AG08395 (cell line): ENCODE measurements at regions not wholly inside any gene's neighbourhood (a gene's known extent, or its start where the extent isn't known, plus 50 kb on each side); places are given as distances from the start of the nearest gene placed in this dataset.
"Not testable (repeated sequence)": the region's sequence is repeated elsewhere in the genome, so short reads cannot be mapped to it uniquely, and the experiment has no call there.

Experiments
- DNase-seq: peaks from one replicate; pipeline ENCODE4 v3.0.0; 2012; ENCODE audit warnings: mixed read lengths, low spot score

DNA sequence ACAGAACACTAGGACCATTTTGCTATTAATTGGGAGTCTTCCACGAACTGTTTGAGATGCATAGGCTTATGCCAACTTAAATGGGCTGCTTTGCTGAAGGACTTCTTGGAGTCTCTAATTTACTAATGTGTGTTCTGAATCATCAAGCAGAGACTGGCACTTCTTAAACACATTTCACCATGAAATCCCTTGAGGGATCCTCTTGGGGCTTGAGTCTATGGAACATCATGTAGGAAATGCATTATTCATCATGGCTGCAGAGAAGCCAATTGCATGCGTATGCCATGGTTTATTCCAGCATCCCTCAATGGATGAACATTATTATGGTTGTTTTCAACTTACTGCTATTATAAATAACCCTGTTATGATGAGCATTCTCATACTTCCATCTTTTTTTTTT, 73.4 kb downstream of the FGD2 start:
- no peak for DNase-seq

DNA sequence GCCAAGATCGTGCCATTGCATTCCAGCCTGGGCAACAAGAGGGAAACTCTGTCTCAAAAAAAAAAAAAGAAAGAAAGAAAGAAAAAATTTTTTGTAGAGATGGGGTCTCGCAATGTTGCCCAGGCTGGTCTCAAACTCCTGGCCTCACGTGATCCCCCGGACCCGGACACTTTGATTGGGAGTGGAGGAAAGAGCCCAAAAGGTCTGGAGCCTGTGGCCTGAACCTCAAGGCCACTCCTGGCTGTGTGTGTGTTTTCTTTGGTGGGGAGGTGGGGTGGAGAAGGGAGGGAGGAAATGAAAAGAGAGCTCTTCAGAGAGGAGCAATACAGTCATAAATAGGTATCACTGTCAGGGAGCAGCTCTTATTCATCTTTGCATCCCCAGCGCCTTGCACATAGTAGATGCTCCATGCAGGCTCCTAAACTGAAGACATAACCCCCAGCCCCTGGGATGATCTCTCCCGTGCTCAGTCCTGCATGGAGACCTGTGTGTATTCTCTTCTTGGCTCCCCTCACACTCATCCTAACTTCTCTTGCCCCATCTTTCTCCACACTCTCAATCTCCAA, 75.7 kb downstream of the FGD2 start:
- DNase-seq, result no peak

DNA sequence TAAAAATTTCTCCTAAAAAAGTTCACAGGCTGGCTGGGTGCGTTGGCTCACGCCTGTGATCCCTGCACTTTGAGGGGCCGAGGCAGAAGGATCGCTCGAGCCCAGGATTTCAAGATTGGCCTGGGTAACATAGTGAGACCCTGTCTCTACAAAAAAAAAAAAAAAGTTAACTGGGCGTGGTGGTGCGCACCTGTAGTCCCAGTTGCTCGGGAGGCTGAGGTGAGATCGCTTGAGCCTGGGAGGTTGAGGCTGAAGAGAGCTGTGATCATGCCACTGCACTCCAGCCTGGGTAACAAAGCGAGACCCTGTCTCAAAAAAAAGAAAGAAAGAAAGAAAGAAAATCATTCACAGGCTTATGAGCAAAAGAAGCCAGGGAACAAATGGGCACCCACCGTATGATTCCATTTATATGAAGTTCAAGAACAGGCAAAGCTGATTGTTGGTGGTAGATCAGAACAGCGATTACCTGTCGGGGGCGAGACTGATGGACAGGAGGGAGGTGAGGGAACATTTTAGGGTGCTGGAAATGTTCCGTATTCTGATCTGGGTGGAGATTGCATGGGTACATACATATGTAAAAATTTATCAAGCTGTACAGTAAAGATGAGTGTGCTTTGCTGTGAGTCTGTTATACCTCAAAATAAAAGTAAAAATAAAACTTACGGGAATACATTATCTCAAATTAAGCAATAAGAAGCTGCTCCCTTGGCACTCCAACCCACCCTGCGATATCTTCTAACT, 77.1 kb downstream of the FGD2 start:
- DNase-seq, result no peak

DNA sequence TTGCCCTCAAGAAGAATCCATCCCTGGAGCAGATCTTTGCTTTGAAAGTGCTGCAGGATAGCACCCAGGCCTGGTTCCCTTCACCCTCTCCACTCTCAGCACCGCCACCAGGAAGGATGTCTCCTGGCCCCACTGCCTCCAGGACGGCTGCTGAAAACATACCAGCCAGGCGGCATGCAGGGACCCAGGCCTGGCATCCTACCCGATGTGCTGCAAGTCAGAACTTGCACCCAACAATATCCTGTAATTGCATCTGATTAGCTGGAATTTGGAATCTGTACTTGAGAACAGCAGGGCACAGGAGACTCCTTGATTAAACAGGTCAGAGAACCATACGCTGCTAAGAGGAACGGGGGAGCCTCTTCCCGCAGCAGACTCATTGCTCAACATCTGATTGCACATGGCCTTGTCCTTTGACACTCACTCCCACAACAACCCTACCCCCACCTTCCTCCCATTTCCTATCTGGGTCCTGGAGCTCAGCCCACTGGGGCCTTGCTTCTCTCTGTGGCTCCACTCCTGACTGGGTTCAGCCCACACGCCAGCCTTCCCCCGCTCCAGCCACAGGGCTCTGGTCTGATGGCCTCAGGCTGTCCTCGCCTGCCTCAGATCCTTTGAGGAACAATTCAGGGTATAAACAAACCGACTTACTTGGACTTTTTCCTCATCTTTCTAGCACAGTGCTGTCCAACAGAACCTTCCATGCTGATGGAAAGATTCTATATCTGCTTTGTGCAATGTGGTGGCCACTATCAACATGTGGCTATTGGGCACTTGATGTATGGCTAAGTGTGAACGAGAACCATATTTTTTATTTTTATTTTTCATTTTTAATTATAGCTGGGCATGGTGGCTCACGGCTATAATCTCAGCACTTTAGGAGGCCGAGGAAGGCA, 78.0 kb downstream of the FGD2 start:
- DNase-seq, result peak; percentile 59

DNA sequence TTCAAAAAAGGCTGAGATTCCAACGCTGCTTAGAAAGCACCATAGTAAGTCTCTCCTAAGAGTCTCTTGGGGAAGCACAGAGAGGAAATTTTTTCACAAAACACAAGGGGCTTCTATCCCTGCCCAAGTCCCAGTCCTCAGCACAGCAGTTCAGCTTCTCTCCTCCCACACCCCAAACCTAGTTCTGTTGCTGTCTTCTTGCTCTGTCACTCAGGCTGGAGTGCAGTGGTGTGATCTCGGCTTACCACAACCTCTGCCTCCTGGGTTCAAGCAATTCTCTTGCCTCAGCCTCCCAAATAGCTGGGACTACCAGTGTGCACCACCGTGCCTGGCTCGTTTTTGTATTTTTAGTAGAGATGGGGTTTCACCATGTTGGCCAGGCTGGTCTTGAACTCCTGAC, 79.2 kb downstream of the FGD2 start:
- DNase-seq, result not testable (repeated sequence)

DNA sequence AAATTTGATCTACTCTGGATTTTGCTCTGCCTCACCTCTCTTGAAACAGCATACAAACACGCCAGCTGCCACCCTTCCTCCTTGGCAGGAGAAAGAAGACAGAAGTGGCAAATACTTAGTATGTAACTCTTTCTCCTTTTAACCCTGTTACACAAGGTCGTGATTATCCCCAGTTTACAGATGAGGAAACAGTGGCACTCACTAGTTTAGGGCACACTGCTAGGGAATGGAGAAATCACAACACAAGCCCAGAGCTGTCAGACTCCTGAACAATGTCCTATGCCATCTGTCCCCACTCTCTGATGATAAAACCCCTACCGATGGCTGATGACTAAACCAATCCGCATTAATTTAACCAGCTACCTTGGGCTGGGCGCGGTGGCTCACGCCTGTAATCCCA, 79.7 kb downstream of the FGD2 start:
- DNase-seq, result no peak

DNA sequence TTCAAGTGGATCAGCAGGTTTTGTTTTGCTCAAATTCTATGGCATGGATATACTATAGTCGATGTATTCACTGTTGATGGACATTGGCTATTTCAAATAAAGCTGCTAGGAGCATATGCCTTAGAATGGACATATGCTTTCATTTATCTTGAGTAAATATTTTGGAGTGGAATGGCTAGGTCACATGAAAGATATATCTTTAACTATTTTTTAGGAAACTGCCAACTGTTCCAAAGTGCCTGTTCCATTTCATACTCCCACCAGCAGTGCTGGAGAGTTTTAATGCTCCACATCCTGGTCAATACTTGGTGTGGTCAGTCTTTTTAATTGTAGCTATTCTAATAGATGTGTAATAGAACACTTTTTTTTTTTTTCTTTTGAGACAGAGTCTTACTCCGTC, 81.1 kb upstream of the PIM1 start:
- no peak for DNase-seq

DNA sequence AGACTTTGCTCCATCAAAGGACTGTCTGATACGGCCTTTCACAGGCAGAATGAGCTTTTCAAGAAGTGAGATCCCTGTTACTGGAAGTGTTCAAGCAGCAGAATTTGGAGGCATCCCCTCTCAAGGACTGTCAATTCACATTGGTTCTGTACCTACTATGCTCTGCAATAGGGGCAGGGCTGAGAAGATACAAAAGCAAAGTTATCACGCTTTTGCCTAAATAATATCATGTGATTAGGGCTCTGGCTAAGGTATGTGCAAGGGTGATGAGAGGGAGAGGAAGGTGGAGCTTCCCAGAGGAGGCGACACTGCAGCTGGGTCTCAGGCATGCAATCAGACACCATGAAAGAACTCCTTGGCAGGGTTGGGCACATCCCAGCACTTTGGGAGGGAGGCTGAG, 80.2 kb upstream of the PIM1 start:
- no peak for DNase-seq

DNA sequence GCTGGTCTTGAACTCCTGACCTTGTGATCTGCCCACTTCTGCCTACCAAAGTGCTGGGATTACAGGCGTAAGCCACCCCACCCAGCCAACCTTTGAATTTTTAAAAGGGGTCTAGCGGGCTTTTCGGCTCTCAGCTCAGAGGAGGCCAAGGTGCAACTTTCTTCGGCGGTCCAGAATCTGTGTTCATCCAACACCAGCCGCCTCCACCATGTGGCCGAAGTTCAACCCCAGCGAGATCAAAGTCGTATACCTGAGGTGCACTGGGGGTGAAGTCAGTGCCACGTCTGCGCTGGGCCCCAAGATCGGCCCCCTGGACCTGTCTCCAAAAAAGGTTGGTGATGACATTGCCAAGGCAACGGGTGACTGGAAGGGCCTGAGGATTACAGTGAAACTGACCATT, 78.8 kb upstream of the PIM1 start:
- not testable (repeated sequence) for DNase-seq

DNA sequence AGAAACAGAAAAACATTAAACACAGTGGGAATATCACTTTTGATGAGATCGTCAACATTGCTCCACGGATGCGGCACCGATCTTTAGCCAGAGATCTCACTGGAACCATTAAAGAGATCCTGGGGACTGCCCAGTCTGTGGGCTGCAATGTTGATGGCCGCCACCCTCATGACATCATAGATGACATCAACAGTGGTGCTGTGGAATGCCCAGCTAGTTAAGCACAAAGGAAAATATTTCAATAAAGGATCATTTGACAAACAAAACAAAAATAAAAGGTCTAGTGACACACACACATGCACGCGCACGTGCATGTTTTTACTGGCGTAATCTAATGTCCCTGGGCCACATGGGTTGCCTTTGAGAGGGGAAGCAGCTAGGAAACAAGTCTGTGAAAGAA, 78.4 kb upstream of the PIM1 start:
- DNase-seq, result not testable (repeated sequence)

DNA sequence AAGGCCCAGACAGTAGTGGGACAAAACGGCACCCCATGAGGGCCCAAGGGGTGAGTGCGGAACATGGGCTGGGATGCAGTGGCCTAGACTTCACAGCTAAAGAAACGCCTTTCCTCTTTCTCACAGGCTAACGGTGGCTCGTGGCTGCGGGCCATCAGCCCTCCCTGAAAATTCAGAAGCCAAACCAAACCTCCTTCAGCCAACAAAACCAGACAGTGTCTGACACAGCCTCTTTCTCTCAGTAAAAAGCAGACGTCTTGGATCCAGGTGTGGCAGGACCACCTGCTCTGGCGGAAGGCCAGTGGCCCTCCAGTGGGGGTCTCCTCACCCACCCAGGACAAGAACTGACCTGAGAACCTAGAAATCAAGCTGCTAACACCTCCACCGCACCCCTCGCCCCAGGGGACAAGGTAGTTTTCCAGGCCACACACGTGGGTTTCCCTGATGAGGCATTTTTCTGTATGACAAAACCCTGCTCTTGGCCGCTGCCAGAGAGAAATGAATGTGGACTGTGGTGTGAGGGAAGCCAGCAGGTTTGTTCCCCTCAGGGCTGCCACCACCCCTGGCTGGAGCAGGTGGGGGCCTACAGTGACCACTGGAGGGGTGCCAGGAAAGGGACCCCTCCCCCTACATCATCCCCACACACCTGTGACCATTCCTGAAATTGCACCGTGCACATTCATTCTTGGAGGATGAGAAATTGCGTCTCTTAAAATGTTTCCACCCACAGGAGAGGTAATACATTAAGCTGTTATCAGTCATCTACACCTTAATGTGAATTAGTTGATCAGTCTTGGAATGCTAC, 76.8 kb upstream of the PIM1 start:
- DNase-seq, result no peak

DNA sequence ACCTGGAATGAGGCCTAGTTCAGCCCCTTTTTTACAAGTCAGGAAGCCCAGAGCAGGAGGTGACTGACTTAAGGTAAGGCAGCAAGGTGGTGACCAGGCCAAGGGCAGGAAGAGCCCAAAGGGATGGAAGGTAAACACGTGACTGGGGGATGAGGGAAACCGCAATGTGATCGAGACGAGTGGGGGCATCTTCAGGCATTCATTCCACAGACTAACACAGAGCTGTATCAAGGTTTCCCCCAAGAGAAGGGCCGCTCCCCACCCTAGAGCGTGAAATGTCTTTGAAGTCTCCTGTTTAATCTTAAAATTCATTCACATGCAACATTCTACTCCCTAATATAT, 76.3 kb upstream of the PIM1 start:
- no peak for DNase-seq

DNA sequence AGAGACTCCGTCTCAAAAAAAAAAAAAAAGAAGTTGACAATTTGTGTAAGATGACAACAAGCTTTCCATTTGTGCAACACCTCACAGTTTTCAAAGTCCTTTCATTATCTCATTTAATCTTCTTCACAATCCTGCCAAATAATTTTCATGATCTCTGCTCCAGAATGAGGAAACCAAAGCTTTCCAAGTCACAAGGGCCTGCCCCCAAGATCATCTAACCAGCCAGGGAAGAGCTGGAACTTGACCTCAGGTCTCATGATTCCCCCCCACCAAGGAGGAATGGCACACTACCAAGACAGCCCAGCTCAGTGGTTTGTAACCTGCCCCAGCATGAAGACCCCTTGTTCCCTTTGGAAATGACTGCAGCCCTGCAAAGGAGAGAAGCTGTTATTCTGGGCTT, 74.0 kb upstream of the PIM1 start:
- DNase-seq, result no peak

DNA sequence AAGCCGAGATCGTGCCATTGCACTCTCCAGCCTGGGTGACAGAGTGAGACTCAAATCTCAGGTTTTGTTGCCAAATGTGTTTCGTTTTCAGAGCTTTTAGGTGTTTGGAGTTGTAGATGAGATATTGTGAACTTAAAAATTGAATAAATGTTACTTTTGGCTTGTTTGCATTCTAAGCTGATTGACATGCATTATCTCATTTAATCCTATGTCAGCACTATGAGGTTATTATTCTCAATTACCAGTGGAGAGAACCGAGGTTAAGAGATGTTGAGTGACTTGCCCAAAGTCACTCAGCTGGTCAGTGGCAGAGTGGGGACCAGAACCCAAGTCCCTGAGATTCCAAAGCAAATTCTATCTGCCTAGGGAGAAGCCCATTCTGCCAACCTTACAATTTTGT, 72.6 kb upstream of the PIM1 start:
- DNase-seq, result no peak

DNA sequence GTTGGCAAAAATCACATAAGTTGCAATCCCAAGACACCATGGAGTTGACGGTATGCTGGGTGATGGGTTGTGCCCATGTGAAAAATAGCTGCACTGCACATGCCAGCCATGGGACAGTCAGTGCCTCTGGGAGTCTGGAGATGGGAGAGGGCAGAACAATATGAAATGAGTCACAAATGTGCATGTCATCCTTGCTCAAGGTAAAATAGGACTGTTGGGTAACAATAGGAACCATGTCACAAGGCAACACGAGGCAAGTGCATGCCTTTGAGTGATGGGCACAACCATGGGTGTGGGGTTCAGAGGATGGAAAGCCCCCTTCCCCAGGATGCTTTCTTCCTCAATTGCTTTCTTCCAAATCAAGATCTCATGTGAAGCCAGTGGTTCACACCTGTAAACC, 70.5 kb upstream of the PIM1 start:
- DNase-seq, result no peak

DNA sequence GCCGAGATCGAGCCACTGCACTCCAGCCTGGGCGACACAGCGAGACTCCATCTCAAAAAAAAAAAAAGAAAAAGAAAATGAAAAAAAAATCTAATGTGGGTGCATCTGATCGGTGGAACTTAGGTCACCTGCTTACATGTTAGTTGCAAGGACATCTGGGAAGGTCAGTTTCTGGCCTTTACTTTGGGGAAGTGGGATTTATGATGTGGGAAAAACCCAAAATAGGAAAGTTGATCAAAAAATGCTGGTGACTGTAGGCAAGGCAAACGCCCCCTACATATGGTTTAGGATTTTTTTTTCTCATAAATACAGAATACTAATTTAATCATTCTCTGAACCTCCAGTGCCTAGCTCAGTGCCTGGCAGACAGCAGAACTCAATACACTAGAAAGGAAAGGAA, 69.2 kb upstream of the PIM1 start:
- no peak for DNase-seq

DNA sequence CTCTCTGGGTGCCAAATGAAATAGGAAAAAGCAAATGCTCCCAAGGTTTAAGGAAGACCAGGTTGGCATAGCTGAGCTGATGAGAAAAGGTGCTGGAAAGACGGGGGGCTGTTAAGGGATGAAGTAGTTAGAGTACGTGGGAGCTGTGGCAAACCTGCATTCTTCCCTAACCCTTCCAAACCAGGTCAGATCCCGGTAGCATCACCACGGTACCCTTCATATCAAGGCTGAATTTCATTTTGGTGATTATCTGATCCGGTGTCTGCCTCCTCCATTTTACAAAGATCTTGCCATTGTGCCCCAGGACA, 68.0 kb upstream of the PIM1 start:
- DNase-seq, result no peak

DNA sequence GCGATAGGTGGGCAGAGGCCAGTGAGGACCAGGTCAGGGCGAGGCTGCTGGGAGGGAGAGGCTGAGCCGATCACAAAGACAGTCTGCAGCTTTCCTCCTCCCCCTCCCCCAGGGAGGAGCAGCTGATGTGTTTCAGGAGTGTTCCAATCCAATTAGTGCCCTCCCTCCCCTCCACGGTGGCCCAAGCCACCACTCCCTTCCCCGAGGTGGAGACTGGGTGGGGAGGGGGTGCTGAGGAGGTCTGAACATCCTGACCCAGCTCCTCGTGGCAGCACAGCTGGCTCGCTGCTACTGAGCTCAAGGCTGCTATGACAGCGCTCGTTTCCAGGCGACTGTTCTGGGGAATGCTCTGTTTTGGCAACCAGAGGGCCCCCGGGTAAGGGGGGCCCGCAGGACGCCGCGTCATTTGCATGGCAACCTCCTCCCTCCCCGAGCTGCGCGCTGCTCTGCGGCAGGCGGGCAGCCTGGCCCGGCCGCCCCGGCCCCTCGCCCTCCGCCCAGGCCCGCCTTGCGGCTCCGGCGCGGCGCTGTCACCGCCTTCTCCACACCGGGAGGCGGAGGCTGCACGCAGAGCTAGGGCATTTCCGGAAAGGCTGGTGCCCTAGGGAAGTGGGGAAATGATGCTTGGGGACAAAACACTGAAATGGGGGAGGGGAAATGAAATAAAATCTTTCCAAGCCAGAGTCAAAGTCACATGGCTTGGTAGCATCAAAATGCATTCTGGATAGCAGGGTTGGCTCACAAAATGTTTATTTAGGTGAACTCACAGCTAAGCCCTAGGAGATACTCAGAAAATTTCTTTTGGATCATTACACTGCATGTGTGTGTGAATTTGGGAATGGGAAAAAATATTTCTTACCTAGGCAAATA, 67.4 kb upstream of the PIM1 start:
- DNase-seq, result peak; percentile 94

DNA sequence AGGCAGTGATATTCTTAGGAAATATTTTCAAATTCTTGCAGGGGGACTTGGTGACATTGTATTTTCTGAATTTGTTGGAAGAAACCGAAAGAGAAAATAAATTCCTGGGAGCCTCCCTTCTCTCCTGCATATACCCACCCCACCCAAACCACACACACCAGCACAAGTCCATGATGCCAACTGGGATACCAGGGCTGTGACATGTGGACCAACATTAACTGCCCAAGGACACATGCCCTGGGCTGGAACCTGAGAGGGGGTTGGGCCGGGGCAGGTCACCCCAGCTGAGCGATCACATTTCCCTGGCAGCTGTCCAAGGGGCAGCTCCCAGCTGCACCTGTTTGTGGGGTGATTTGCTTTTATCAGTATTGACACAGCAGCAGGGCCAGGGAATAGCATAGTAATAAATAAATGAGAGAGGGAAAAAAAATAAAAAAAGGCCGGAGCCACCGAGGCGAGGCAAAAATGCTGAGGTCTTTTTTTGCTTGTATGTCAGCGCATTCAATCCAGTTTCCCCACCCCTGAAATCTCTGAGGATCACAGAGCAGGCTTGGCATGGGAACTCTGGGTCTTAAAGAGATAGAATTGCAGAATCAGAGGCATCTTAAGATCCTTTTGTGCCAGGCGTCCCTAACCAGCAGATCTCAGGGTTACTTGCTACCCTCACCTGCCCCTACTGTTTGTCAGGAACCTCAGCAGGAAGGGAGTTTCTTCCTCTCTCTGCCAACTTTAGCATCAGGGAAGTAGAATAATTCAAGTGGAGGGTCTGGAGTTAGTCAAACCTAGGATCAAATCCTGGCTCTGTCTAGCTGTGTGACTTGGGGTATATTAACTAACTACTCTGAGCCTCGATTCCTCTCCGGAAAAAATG, 66.5 kb upstream of the PIM1 start:
- DNase-seq, result peak; percentile 31

DNA sequence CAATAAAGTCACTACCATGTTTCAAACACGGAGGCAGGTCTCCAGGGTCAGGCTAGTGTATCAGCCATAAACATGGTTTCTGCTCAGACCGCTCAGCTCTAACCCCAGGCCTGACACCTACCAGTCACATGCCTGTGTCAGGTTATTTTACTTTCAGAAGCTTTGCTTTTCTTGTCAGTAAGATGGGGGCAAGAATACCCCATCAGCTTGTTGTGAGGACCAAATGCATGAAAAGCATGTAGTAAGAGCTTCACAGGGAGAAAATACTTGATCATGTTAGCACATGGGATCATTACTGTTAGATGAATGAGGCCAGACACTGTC, 65.2 kb upstream of the PIM1 start:
- DNase-seq, result no peak
